ENCODE measurements at regions not wholly inside any gene's neighbourhood (a gene's known extent, or its start where the extent isn't known, plus 50 kb on each side); places are given as distances from the start of the nearest gene placed in this dataset.
"Not testable (repeated sequence)": the region's sequence is repeated elsewhere in the genome, so short reads cannot be mapped to it uniquely, and the experiment has no call there.

DNA sequence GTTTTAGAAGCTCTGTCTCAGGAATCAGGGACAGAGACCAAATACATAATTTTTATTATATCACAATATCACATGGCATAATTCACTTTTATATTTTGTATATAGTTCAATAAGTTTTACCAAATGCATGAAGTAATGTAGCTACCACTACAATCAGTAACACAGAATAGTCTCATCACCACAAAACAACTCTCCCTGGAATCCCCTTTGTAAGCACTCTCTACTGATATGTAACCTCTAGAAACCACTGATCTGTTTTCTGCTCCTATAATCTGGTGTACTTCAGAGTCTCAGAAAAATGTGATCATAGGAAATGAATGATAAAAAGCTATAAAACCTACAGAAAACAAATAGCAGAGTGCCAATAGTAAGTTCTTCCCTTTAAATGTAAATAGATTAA, 1465.9 kb downstream of the SPATA31A7 start:
- intact Hi-C loops (cut with micrococcal nuclease), result not testable (repeated sequence)

DNA sequence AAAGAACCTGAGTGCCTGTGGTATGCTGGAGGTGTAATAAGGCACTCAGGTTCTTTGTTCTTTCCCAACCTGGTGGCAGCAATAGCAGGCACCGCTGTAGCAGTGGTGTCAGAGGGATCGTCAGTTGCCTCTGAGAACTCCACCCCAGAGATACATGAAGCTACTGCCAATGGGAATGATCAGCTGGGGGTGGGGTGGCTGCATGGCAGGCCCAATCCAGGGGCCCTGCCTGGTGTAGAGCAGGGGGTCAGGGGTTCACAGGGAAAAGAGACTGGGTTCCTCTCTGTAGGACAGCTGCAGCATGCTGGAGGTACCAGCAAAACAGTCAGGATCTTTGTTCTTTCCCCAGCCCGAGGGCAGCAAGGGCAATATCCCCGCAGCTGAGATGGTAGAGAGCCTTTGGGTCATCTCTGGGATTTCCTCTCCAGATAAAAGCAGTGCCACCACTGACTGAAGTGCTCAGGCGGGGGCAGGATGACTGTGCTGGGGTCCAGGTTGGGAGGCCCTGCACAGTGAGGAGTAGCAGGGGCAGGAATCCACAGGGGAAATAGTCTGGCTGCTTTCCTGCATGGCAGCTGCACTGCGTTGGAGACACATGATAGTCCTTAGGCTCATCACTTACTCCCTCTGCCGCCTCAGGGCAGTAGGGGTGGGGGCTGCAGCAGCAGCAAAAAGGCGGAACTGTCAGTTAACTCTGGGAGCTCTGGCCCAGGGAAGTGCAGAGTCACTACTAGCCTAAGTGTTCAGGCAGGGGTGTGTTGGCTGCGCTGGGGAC, 1473.1 kb downstream of the SPATA31A7 start:
- H3K4me1 ChIP-seq (ENCODE audit: control insufficient read depth in 2 of 2, insufficient read depth in 2 of 2, low read length in 2 of 2); H3K27me3 ChIP-seq (ENCODE audit: control insufficient read depth in 2 of 2, insufficient read depth in 2 of 2, low read length in 2 of 2); H3K9me3 ChIP-seq (ENCODE audit: control insufficient read depth in 2 of 3, low read length in 3 of 3); H3K27ac ChIP-seq (ENCODE audit: low read depth, low read length); H3K27ac Mint-ChIP-seq; intact Hi-C loops (cut with micrococcal nuclease); CTCF ChIA-PET; DNase-seq; H3K4me1 Mint-ChIP-seq; H3K9me3 Mint-ChIP-seq; POLR2A ChIA-PET; H3K36me3 ChIP-seq (ENCODE audit: control insufficient read depth in 2 of 3, insufficient read depth in 3 of 3, low read length in 3 of 3); H3K4me3 ChIP-seq (ENCODE audit: low read length); H3K4me3 Mint-ChIP-seq; H3K36me3 Mint-ChIP-seq; H3K27me3 Mint-ChIP-seq: not testable (repeated sequence)
- ATAC-seq, result peak; percentile 22

More for the DNA sequence above, 1465.9 kb downstream of the SPATA31A7 start:
- ATAC-seq; H3K4me3 ChIP-seq (ENCODE audit: low read length); POLR2A ChIA-PET; H3K4me3 Mint-ChIP-seq; H3K4me1 Mint-ChIP-seq; DNase-seq; H3K4me1 ChIP-seq (ENCODE audit: control insufficient read depth in 2 of 2, insufficient read depth in 2 of 2, low read length in 2 of 2); H3K27ac Mint-ChIP-seq; H3K27ac ChIP-seq (ENCODE audit: low read depth, low read length); H3K9me3 ChIP-seq (ENCODE audit: control insufficient read depth in 2 of 3, low read length in 3 of 3); CTCF ChIA-PET; H3K36me3 Mint-ChIP-seq; H3K9me3 Mint-ChIP-seq; H3K27me3 Mint-ChIP-seq; H3K27me3 ChIP-seq (ENCODE audit: control insufficient read depth in 2 of 2, insufficient read depth in 2 of 2, low read length in 2 of 2); H3K36me3 ChIP-seq (ENCODE audit: control insufficient read depth in 2 of 3, insufficient read depth in 3 of 3, low read length in 3 of 3): not testable (repeated sequence)

DNA sequence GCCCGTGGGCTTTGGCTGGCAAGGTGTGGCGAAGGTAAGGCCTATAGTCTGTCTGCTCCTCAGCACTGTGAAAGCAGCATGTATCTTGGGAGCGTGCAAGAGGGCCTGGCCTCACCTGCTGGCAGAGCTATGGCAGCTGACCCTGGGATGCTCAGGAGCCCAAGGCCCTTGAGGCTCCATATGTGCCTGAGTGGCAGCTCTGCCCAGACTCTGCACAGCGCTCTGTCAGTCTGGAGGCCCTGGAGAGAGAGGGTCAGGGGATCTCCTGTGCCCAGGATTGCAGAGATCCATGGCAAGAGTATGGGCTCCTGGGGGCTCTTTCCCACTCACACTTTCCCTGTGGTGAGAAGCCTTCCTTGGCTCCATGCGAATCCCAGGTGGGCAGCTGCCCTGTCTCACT, 1473.7 kb downstream of the SPATA31A7 start:
- H3K4me3 ChIP-seq (ENCODE audit: low read length); H3K27me3 Mint-ChIP-seq; H3K9me3 Mint-ChIP-seq; H3K4me1 ChIP-seq (ENCODE audit: control insufficient read depth in 2 of 2, insufficient read depth in 2 of 2, low read length in 2 of 2); DNase-seq; CTCF ChIA-PET; H3K36me3 Mint-ChIP-seq; H3K4me1 Mint-ChIP-seq; H3K27ac ChIP-seq (ENCODE audit: low read depth, low read length); H3K27ac Mint-ChIP-seq; H3K27me3 ChIP-seq (ENCODE audit: control insufficient read depth in 2 of 2, insufficient read depth in 2 of 2, low read length in 2 of 2); intact Hi-C loops (cut with micrococcal nuclease); H3K9me3 ChIP-seq (ENCODE audit: control insufficient read depth in 2 of 3, low read length in 3 of 3); H3K36me3 ChIP-seq (ENCODE audit: control insufficient read depth in 2 of 3, insufficient read depth in 3 of 3, low read length in 3 of 3); H3K4me3 Mint-ChIP-seq; POLR2A ChIA-PET: not testable (repeated sequence)
- peak; percentile 19 for ATAC-seq

DNA sequence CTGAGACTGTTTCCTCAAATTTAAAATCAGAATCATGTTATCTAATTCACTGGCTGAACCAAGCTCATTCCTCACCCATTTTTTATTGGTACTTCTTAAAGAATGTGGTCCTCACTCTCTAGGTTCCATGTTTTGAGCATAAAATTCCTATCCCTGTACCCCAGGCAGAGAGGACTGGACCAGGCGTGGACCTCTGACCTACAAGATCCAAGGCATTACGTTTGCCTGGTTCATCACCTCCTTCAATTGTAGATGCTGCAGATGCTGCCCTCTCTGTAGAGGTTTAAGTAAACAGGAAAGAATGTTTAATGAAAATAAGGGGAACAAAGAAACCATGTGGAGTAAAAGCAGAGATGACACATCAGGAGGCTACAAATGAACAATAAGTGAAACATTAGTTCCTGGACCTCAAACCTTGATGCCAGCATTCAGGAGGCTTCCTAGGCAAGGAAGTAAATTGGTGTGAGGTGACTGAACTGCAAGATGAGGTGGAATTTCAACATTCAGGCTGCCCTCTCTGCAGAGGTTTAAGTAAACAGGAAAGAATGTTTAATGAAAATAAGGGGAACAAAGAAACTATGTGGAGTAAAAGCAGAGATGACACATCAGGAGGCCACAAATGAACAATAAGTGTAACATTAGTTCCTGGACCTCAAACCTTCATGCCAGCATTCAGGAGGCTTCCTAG, 1477.4 kb downstream of the SPATA31A7 start:
- H3K4me3 ChIP-seq (ENCODE audit: low read length); H3K4me1 Mint-ChIP-seq; H3K9me3 Mint-ChIP-seq; H3K4me1 ChIP-seq (ENCODE audit: control insufficient read depth in 2 of 2, insufficient read depth in 2 of 2, low read length in 2 of 2); H3K27ac Mint-ChIP-seq; CTCF ChIA-PET; H3K9me3 ChIP-seq (ENCODE audit: control insufficient read depth in 2 of 3, low read length in 3 of 3); ATAC-seq; H3K36me3 Mint-ChIP-seq; DNase-seq; H3K27ac ChIP-seq (ENCODE audit: low read depth, low read length); H3K4me3 Mint-ChIP-seq; intact Hi-C loops (cut with micrococcal nuclease); POLR2A ChIA-PET; H3K27me3 ChIP-seq (ENCODE audit: control insufficient read depth in 2 of 2, insufficient read depth in 2 of 2, low read length in 2 of 2); H3K27me3 Mint-ChIP-seq; H3K36me3 ChIP-seq (ENCODE audit: control insufficient read depth in 2 of 3, insufficient read depth in 3 of 3, low read length in 3 of 3): not testable (repeated sequence)

DNA sequence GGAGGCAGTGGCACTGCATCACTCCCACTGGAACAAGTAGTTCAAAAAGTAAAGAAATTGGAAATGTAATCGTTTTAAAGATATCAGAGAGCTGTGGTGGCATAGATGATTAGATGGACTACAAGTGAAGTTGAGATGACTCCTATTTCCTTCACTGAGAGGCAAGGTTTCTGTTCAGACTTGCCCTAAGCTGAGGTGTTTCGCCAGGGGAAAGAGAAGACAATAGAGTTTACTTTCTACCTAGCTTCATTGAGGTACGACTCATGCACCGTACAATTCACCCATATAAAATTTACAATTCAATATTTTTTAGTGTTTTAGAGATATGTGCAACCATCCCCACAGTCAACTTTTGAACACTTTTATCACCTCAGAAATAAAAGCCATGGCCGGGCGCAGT, 1487.2 kb downstream of the SPATA31A7 start:
- H3K9me3 ChIP-seq (ENCODE audit: control insufficient read depth in 2 of 3, low read length in 3 of 3); H3K9me3 Mint-ChIP-seq; H3K4me1 Mint-ChIP-seq; CTCF ChIA-PET; H3K27me3 ChIP-seq (ENCODE audit: control insufficient read depth in 2 of 2, insufficient read depth in 2 of 2, low read length in 2 of 2); H3K27ac Mint-ChIP-seq; intact Hi-C loops (cut with micrococcal nuclease); DNase-seq; POLR2A ChIA-PET; H3K27me3 Mint-ChIP-seq; ATAC-seq; H3K4me1 ChIP-seq (ENCODE audit: control insufficient read depth in 2 of 2, insufficient read depth in 2 of 2, low read length in 2 of 2); H3K4me3 Mint-ChIP-seq; H3K36me3 ChIP-seq (ENCODE audit: control insufficient read depth in 2 of 3, insufficient read depth in 3 of 3, low read length in 3 of 3); H3K36me3 Mint-ChIP-seq; H3K4me3 ChIP-seq (ENCODE audit: low read length); H3K27ac ChIP-seq (ENCODE audit: low read depth, low read length): not testable (repeated sequence)

DNA sequence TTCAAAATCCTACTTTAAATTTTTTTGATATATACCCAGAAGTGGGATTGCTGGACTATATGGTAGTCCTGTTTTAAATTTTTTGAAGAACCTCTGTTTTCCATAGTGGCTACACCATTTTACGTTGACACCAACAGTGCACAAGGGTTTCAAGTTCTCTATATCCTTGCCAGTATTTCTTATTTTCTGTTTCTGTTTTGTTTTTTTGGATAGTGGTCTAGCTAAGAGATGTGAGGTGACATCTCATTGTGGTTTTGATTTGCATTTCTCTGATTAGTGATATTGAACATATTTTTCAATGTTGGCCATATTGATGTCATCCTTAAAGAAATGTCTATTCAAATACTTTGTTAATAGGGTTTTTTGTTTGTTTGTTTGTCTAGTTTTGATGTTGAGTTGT, 1488.5 kb downstream of the SPATA31A7 start:
- ATAC-seq; H3K9me3 ChIP-seq (ENCODE audit: control insufficient read depth in 2 of 3, low read length in 3 of 3); H3K27ac Mint-ChIP-seq; H3K4me1 Mint-ChIP-seq; H3K36me3 ChIP-seq (ENCODE audit: control insufficient read depth in 2 of 3, insufficient read depth in 3 of 3, low read length in 3 of 3); H3K4me3 Mint-ChIP-seq; H3K27ac ChIP-seq (ENCODE audit: low read depth, low read length); H3K27me3 ChIP-seq (ENCODE audit: control insufficient read depth in 2 of 2, insufficient read depth in 2 of 2, low read length in 2 of 2); CTCF ChIA-PET; DNase-seq; H3K9me3 Mint-ChIP-seq; H3K4me3 ChIP-seq (ENCODE audit: low read length); H3K4me1 ChIP-seq (ENCODE audit: control insufficient read depth in 2 of 2, insufficient read depth in 2 of 2, low read length in 2 of 2); H3K36me3 Mint-ChIP-seq; POLR2A ChIA-PET; intact Hi-C loops (cut with micrococcal nuclease); H3K27me3 Mint-ChIP-seq: not testable (repeated sequence)

DNA sequence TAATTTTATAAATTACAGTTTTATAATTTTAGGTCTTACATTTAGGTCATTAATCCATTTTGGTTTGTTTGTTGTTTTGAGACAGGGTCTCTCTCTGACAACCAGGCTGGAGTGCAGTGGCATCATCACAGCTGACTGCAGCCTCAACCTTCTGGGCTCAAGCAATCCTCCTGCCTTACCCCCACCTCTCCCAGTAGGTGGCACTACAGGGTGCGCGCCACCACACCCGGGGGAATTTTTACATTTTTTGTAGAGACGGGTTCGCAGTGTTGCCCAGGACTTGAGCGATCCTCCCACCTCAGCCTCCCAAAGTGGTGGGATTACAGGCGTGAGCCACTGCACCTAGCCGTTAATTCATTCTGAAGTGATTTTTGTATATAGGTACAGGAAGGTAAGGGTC, 1489.2 kb downstream of the SPATA31A7 start:
- H3K4me1 Mint-ChIP-seq; H3K27me3 ChIP-seq (ENCODE audit: control insufficient read depth in 2 of 2, insufficient read depth in 2 of 2, low read length in 2 of 2); CTCF ChIA-PET; H3K4me1 ChIP-seq (ENCODE audit: control insufficient read depth in 2 of 2, insufficient read depth in 2 of 2, low read length in 2 of 2); intact Hi-C loops (cut with micrococcal nuclease); H3K36me3 Mint-ChIP-seq; H3K36me3 ChIP-seq (ENCODE audit: control insufficient read depth in 2 of 3, insufficient read depth in 3 of 3, low read length in 3 of 3); H3K9me3 ChIP-seq (ENCODE audit: control insufficient read depth in 2 of 3, low read length in 3 of 3); H3K4me3 Mint-ChIP-seq; H3K9me3 Mint-ChIP-seq; DNase-seq; POLR2A ChIA-PET; H3K27me3 Mint-ChIP-seq; H3K4me3 ChIP-seq (ENCODE audit: low read length); H3K27ac ChIP-seq (ENCODE audit: low read depth, low read length); H3K27ac Mint-ChIP-seq: not testable (repeated sequence)
- peak; percentile 50 for ATAC-seq
